Astrocyte (in vitro differentiated cells and primary cell): ENCODE measurements at regions not wholly inside any gene's neighbourhood (a gene's known extent, or its start where the extent isn't known, plus 50 kb on each side); places are given as distances from the start of the nearest gene placed in this dataset.

ENCODE experiments used
- DNase-seq: peaks from one replicate; pipeline ENCODE4 v3.0.0-alpha.2; 2010; ENCODE audit warnings: low read depth
- FAIRE-seq: peaks from 2 replicates; lab custom pipeline; 2011; peaks lifted over from hg19 to GRCh38; lab: Jason Lieb, UNC
- H2AFZ ChIP-seq: 2 replicates; pipeline ENCODE4 v1.6.0; 2012; ENCODE audit warnings: low read depth, low read length, inconsistent platforms
- H3K27ac ChIP-seq: 2 replicates; pipeline ENCODE4 v1.5.1; 2011; ENCODE audit warnings: low read depth, low read length, inconsistent platforms
- H3K27me3 ChIP-seq: 2 replicates; pipeline ENCODE4 v1.6.0; 2011; ENCODE audit warnings: low read length, inconsistent platforms; ENCODE audit not compliant: insufficient read depth
- H3K36me3 ChIP-seq: 2 replicates; pipeline ENCODE4 v1.5.1; 2011; ENCODE audit warnings: low read length, inconsistent platforms; ENCODE audit not compliant: insufficient read depth
- H3K4me1 ChIP-seq: 2 replicates; pipeline ENCODE4 v1.5.1; 2011; ENCODE audit warnings: low read length, inconsistent platforms; ENCODE audit not compliant: insufficient read depth
- H3K4me2 ChIP-seq: 2 replicates; pipeline ENCODE4 v1.6.0; 2012; ENCODE audit warnings: low read length, inconsistent platforms
- H3K4me3 ChIP-seq: 2 replicates; pipeline ENCODE4 v1.5.1; 2011; ENCODE audit warnings: low read depth, mild to moderate bottlenecking, low read length, inconsistent platforms; ENCODE audit not compliant: insufficient read depth
- H3K79me2 ChIP-seq: 2 replicates; pipeline ENCODE4 v1.6.0; 2012; ENCODE audit warnings: mild to moderate bottlenecking, low read length, inconsistent platforms; ENCODE audit not compliant: insufficient read depth
- H3K9ac ChIP-seq: 2 replicates; pipeline ENCODE4 v1.6.0; 2012; ENCODE audit warnings: mild to moderate bottlenecking, low read length, inconsistent platforms
- H3K9me3 ChIP-seq: 2 replicates; pipeline ENCODE4 v1.5.1; 2012; ENCODE audit warnings: low read depth, mild to moderate bottlenecking, low read length, inconsistent platforms; ENCODE audit not compliant: insufficient read depth
- H4K20me1 ChIP-seq: 2 replicates; pipeline ENCODE4 v1.6.0; 2012; ENCODE audit warnings: low read length, inconsistent platforms; ENCODE audit not compliant: insufficient read depth
- H3K27ac Mint-ChIP-seq: one replicate; pipeline ENCODE4 v1.8.0; 2021; ENCODE audit warnings: mild to moderate bottlenecking, mixed read lengths; ENCODE audit not compliant: unreplicated experiment
- H3K27me3 Mint-ChIP-seq: one replicate; pipeline ENCODE4 v1.8.0; 2021; ENCODE audit warnings: low read depth, mixed read lengths; ENCODE audit not compliant: unreplicated experiment
- H3K36me3 Mint-ChIP-seq: one replicate; pipeline ENCODE4 v1.8.0; 2021; ENCODE audit warnings: low read depth, mixed read lengths; ENCODE audit not compliant: unreplicated experiment
- H3K4me1 Mint-ChIP-seq: one replicate; pipeline ENCODE4 v1.8.0; 2021; ENCODE audit warnings: low read depth, mixed read lengths; ENCODE audit not compliant: unreplicated experiment
- H3K4me3 Mint-ChIP-seq: one replicate; pipeline ENCODE4 v1.8.0; 2021; ENCODE audit warnings: mild to moderate bottlenecking, moderate library complexity, mixed read lengths; ENCODE audit not compliant: unreplicated experiment
- H3K9me3 Mint-ChIP-seq: one replicate; pipeline ENCODE4 v1.8.0; 2021; ENCODE audit warnings: mild to moderate bottlenecking, mixed read lengths; ENCODE audit not compliant: unreplicated experiment
- CTCF ChIP-seq: IDR thresholded peaks from 2 replicates; pipeline ENCODE4 v1.5.1; 2011; ENCODE audit warnings: low read depth, mild to moderate bottlenecking, inconsistent platforms, low read length, moderate library complexity; ENCODE audit not compliant: insufficient read depth
- EZH2 ChIP-seq: IDR thresholded peaks from 2 replicates; pipeline ENCODE4 v1.6.1; 2012; ENCODE audit warnings: mild to moderate bottlenecking, low read length, inconsistent platforms; ENCODE audit not compliant: insufficient read depth

GRCh38 chr10:27451054-27451453 is 53.0 kb upstream of the RAB18 start:
- FAIRE-seq: no peak

GRCh38 chr10:27450225-27450624 is 53.9 kb upstream of the RAB18 start:
- H3K4me2 ChIP-seq: no peak overlapping the region
- H3K9me3 ChIP-seq: no peaks in the 10 kb centered on the region
- H3K27me3 ChIP-seq: no peaks in the 10 kb centered on the region
- H3K4me1 ChIP-seq: no peaks in the 10 kb centered on the region
- no peak overlapping the region for H2AFZ ChIP-seq
- H3K36me3 ChIP-seq: no peaks in the 10 kb centered on the region
- no peak for DNase-seq
- Mint-ChIP-seq H3K36me3 (no peaks in the 10 kb centered on the region), H3K4me1 (peaks cover 7% of the 10 kb centered on the region), H3K27me3 (no peaks in the 10 kb centered on the region), H3K9me3 (no peaks in the 10 kb centered on the region), H3K27ac (no peak overlapping the region), H3K4me3 (no peak overlapping the region)
- H3K27ac ChIP-seq: no peak overlapping the region
- TF ChIP-seq EZH2: no peak
- TF ChIP-seq CTCF: no peak
- no peak overlapping the region for H3K9ac ChIP-seq
- no peak for FAIRE-seq
- no peaks in the 10 kb centered on the region for H3K79me2 ChIP-seq
- H3K4me3 ChIP-seq: no peak overlapping the region
- H4K20me1 ChIP-seq: no peaks in the 10 kb centered on the region

More at GRCh38 chr10:27451054-27451453, 53.0 kb upstream of the RAB18 start:
- Mint-ChIP-seq H3K9me3 (no peaks in the 10 kb centered on the region), H3K27ac (no peak overlapping the region), H3K4me1 (peaks cover 7% of the 10 kb centered on the region), H3K27me3 (no peaks in the 10 kb centered on the region), H3K4me3 (no peak overlapping the region), H3K36me3 (no peaks in the 10 kb centered on the region)
- no peaks in the 10 kb centered on the region for H3K4me1 ChIP-seq
- no peak overlapping the region for H3K4me2 ChIP-seq
- H3K27me3 ChIP-seq: no peaks in the 10 kb centered on the region
- no peak overlapping the region for H3K4me3 ChIP-seq
- H3K9ac ChIP-seq: no peak overlapping the region
- no peaks in the 10 kb centered on the region for H4K20me1 ChIP-seq
- H2AFZ ChIP-seq: no peak overlapping the region
- no peak overlapping the region for H3K27ac ChIP-seq
- H3K9me3 ChIP-seq: no peaks in the 10 kb centered on the region
- H3K79me2 ChIP-seq: no peaks in the 10 kb centered on the region
- no peak for TF ChIP-seq CTCF
- TF ChIP-seq EZH2: no peak
- DNase-seq: no peak
- H3K36me3 ChIP-seq: no peaks in the 10 kb centered on the region

- no peak for FAIRE-seq
- no peaks in the 10 kb centered on the region for H4K20me1 ChIP-seq
- TF ChIP-seq CTCF (no peak), EZH2 (no peak)
- no peak for DNase-seq
- no peaks in the 10 kb centered on the region for H3K9me3 ChIP-seq
- no peak overlapping the region for H3K9ac ChIP-seq
- H3K36me3 Mint-ChIP-seq: no peaks in the 10 kb centered on the region
- no peaks in the 10 kb centered on the region for H3K27me3 ChIP-seq
- no peak overlapping the region for H2AFZ ChIP-seq
- H3K27me3 Mint-ChIP-seq: no peaks in the 10 kb centered on the region
- no peaks in the 10 kb centered on the region for H3K4me1 ChIP-seq
- no peak overlapping the region for H3K27ac ChIP-seq
- no peak overlapping the region for H3K4me3 Mint-ChIP-seq
- no peaks in the 10 kb centered on the region for H3K79me2 ChIP-seq
- peaks cover 7% of the 10 kb centered on the region for H3K4me1 Mint-ChIP-seq
- no peaks in the 10 kb centered on the region for H3K36me3 ChIP-seq
- H3K27ac Mint-ChIP-seq: peak overlapping the region; percentile 44
- H3K4me2 ChIP-seq: no peak overlapping the region
- H3K4me3 ChIP-seq: no peak overlapping the region
- no peaks in the 10 kb centered on the region for H3K9me3 Mint-ChIP-seq
These were observed 54.5 kb upstream of the RAB18 start for GRCh38 chr10:27449571-27449970.
